CD4-positive, alpha-beta T cell treated with Interleukin-17A for 1 hour (primary cell): ENCODE measurements at regions not wholly inside any gene's neighbourhood (a gene's known extent, or its start where the extent isn't known, plus 50 kb on each side); places are given as distances from the start of the nearest gene placed in this dataset.
"Not testable (repeated sequence)": the region's sequence is repeated elsewhere in the genome, so short reads cannot be mapped to it uniquely, and the experiment has no call there.

Experiments
- DNase-seq: peaks from one replicate; pipeline ENCODE4 v3.0.0-alpha.2; 2020

DNA sequence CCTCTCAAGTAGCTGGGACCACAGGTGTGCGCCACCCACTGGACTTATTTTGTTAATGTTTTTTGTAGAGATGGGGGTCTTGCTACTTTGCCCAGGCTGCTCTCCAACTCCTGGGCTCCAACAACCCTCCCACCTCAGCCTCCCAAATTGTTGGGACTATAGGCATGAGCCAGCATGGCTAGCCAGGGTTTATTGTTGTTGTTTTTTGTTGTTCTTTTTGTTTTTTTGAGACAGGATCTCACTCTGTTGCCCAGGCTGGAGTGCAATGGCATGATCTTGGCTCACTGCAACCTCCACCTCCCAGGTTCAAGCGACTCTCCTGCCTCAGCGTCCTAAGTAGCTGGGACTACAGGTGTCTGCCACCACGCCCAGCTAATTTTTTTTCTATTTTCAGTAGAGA is 142.2 kb downstream of the CRLF3 start:
- not testable (repeated sequence) for DNase-seq

DNA sequence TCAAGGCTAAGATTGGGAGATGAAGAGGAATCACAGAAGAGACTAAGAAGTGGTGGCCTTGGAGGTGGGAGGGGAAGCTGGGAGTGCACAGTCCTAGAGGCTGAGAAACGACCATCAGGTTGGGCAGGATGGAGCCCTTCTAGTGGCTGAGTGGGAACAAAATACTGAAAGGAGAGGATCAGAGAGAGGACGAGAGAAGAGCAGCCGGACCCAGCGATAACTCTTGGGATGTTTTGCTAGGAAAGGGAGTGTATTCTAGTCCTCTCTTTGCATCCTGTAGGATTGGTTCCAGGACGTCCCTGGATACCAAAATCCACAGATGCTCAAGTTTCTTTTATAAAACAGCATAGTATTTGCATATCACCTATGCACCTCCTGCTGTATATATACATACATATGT is 143.8 kb downstream of the CRLF3 start:
- DNase-seq = not testable (repeated sequence)

DNA sequence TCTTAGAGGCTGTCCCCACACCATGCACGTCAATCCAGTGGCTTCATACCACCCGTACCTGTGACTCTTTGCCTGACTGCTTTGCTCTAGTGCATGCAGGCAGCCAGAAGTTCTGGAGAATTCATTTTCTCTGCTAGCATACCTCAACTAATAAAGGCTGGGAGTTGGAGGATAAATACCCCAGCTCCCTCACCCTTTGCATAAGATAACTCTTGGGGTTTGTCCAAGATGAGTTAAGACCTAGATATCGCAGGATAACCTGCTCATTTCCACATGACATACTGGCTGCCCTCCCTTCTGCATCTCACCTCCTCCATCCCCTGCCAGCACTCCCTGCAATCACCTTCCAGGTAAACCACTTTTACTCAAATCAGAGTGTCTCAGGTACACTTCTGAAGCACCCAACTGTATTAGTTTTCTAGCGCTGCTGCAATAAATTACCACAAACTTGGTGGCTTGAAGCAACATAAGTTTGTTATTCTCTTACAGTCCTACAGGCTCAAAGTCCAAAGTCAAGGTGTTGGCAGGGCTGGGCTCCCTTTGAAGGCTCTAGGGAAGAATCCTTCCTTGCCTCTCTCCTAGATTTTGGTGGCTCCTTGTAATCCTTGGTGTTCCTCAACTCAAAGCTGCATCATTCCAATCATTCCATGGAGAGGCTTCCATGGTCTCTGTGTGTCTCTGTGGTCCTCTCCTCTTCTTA is 146.8 kb downstream of the CRLF3 start:
- no peak for DNase-seq

DNA sequence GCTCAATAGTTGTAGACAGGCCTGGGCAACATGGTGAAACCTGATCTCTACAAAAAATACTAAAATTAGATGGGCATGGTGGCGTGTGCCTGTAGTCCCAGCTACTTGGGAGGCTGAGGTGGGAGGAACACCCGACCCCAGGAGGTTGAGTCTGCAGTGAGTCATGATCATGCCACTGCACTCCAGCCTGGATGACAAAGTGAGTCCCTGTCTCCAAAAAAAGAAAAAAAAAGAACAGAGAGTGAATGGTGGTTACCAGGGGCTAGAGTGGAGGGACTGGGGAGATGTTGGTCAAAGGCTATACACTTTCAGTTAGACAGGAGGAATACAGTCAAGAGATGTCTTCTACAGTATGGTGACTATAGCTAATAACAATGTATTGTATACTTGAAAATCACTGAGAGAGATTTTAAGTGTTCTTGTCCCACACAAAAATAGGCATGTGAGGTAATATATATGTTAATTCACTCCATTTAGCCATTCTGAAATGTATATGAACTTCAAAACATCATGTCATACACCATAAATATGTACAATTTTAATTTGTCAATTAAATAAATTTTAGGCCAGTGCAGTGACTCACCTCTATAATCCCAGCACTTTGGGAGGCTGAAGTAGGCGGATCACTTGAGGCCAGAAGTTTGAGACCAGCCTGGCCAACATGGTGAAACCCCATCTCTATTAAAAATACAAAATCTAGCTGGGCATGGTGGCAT is 148.6 kb downstream of the CRLF3 start:
- not testable (repeated sequence) for DNase-seq

DNA sequence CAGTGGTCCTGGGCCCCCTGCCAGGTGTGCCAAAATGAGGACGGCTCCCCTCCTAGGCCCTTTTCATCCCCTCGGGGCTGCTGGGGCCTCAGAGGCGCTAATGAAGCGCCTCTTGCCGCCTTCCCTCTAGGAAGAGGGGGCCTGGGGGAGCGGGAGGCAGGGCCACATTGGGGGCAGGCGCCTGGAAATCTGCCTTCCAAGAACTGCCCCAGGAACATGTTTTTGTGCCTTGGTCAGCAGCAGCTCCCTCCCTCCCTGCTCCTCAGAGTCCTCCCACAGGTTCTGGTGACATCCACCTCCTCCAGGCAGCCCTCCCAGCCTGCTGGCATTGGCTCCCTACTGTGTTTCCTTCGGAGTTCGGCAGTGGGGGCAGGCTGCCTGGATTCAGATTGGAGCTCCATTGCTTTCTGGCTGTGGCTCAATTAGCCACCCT is 155.3 kb downstream of the CRLF3 start:
- not testable (repeated sequence) for DNase-seq

DNA sequence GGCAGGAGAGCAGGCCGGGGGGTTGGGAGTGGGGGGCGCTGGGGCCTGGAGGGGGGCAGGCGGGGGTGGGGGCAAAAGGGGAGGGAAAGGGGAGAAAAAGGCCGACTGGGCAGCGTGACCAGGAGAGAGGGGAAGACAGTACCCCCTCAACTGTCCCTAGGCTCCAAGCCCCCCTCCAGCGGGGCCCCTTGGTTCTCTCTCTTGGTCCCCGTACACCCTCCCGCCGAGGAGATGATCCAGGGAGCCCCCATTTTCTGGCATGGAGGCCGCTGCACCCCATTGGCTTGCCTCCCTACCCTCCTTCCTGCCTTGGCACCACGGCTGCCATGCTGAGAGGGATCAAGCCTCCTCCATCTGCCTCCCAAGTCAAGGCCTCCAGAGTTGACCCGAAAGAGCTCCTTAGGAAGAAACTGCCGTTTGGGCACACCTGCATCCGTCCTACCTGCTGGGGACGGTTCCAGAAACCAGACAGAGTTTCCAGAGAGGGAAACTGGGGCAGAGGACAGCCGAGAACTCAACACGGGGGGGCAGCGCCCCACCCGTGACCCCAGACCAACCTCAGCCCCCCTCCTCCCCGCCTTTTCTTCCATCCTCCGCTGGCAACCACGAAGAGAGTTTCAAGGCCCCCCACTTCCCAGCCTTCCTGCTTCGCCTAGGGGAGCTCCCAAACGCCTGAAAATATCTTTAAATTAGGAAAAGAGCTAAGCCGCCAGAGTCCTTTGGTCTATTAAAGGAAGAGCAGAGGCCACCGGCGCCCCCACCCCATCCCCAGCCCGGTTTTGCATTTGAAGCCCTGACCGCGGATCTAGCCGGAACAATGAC is 155.9 kb downstream of the CRLF3 start:
- not testable (repeated sequence) for DNase-seq

DNA sequence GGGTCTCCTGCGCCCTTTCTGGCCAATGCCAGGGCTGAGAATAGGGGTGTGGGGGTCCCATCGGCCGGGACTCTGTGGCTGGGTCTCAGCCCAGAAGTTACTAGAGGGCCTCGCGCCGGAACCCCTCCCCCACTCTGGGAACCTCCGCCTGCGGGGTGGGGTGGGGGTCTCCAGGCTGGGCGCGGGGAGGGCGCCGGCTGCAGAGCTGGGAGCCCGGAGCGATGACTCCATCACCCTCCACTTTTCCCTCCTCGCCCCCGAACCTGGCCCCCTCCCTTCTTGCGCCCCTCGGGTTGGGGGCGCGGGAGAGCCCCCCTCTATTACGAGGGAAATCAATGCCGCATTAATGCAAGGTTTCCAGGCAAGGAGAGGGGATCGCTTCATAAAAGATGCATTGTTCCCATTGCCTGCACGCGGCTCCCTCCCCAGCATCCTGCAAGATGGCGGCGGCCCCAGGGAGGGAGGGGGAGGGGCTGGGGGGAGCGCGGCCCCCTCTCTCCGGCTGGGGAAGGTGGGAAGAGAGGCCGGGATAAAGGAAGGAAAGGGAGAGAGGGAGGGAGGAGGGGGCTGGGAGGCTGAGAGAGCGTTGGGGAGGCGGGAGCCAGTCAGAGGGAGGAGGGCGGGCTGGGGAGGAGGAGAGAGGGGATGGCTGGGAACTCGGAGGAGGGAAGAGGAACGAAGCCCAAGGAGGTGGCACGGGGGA is 156.7 kb downstream of the CRLF3 start:
- DNase-seq = peak; percentile 8

DNA sequence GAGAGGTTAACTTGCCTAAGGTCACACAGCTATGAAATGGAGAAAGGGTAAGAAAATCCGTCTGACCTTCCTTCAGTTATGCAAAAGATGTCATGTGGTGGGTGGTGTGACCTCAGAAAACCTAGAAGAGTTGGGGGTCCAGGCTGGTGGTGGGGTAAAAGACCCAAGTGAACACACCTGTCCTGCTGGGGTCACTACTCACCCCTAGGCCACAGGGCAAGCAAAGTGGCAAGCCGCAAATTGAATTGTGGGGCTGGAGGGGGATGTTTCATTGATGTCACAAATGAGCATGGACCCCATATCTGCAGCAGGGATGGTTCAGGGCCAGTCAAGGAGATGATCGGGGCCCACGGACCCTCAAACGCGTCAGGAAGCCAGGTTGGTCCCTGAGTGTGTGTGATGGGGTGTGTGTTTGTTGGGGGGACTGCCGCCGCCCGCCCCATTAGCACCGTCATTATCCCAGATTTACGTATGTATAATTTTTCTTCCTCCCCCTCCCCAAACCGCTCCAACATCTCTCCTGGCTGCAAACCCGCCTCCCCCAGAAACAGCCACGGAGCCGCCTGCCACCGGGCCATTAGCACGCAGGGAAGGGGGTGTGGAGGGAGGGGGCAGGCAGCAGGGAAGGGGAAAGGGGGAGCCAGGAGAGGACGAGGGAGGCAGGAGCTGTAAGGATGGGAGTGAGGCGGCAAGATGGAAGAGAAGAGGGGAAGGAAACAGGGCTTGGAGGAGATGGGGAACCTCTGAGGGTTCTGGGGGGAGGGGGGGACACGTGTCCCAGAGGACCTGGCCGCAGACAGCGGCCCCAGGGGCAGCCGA is 157.4 kb downstream of the CRLF3 start:
- DNase-seq = not testable (repeated sequence)

DNA sequence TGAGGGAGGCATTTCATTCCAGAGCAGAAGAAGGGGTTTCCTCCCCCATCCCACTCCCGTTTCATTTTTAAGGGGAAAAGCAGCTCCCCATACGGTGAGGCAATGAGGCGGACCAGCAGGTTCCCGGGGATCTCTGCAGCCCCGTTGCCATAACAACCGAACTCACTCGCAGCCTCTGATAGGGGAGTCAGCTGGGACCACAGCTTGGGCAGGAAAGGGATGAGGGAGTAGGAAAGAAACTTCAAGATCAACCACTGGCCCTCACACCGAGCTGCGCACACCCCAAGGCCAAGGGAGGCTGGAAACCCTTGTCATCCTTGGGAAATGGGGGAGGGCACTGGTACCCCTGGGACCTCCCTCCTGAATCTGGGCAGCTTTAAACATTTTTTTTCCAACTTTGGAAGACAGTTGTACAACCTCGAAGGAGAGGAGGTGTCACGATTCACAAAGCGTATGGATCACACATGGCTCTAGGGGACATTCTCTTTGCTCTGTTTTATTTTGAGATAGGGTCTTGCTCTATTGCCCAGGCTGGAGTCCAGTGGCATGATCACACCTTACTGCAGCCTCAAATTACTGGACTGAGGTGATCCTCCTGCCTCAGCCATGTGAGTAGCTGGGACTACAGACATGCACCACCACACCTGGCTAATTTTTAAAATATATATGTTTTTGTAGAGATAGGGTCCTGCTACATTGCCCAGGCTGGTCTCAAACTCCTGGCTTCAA is 160.6 kb downstream of the CRLF3 start:
- not testable (repeated sequence) for DNase-seq

DNA sequence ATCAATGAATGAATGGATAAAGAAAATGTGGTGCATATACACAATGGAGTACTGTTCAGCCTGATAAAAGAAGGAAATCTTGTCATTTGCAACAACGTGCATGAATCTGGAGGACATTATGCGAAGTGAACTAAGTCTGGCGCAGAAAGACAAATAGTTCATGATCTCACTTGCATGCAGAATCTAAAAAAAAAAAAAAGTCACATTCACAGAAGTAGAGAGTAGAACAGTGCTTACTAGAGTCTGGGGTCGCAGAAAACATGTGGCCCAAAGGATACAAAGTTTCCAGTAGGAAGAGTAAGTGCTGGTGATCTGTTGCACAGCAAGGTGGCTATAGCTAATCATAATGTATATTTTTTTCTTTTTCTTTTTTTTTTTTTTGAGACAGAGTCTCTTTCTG is 167.3 kb downstream of the CRLF3 start:
- not testable (repeated sequence) for DNase-seq

DNA sequence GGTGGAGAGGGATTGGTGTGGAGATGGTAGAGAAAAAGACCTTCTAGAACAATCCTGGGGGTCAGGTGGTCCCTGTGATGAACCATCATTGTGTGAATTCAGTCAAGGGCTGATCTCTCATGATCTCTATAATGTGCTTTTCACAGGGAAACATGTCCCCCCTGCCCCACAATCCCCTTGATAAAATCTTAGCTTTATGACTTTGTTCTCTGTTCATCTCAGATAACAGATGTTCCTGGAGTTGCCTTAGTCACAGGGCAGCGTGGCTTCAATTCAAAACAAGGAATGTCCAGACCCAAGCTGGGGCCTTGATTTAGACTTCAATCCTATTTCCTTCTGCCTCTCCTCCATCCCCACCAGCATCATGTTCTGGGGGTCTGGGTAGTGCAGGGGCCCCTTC is 171.5 kb downstream of the CRLF3 start:
- not testable (repeated sequence) for DNase-seq

DNA sequence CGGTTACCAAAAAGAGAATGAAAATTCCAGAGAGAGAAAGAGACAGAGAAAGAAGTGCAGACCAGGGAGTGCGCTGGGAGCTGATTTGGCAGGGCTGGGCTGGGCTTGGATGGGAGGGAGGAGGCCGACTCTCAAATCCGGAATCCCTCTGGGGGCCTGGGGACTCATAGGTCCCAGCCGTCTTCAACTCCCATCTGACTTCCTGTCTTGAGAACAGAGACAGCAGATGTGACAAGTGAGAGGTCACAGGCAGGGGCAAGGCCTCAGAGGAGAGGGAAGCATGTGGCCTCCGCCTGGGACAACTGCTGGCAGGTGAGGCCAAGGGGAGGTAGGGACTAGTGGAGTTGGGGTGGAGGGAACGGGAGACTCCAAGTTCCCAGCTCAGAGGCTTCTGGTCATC is 172.9 kb downstream of the GOSR1 start:
- not testable (repeated sequence) for DNase-seq

DNA sequence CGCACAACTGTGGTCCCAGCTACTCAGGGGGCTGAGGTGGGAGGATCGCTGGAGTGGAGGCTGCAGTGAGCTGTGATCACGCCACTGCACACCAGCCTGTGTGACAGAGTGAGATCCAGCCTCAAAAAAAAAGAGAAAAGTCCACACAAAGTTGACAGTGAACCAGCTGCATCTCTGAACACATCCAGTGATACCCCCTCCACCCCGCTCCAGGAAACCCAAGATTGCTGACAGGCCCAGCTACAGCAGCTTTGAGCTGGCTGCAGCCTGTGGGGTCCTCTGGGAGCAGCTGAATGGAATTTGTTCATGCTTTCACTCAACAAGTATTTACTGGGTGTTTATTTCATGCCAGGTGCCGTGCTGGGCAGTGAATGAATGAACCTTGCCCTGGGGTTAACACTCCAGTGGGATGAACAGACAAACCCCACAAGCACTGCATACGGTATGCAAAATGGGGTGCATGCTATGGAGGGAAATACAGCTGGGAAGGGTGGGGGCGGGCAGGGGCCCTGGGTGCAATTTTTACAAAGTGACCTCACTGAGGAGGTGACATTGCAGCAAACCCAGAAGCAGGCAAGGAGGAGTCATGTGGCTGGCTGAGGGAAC is 170.9 kb downstream of the GOSR1 start:
- not testable (repeated sequence) for DNase-seq

DNA sequence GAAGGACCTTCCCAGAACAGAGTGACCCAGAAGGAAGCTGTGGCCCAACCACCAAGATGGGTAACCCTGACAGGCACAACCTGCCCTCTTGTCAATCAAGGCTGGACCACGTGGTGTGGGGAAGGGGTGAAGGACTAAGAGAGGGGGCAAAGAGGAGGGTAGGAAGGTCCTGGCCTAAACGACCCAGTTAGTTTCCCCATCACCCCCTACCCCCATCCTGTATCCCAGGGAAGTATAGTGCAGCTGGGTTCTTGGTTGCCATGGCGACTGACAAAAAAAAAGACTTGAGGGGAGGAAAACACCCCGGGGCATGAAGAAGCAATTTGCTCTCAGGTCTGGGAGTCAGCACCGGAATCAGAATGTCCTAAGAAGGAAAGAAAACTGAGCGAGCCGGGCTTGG is 168.7 kb downstream of the GOSR1 start:
- not testable (repeated sequence) for DNase-seq

DNA sequence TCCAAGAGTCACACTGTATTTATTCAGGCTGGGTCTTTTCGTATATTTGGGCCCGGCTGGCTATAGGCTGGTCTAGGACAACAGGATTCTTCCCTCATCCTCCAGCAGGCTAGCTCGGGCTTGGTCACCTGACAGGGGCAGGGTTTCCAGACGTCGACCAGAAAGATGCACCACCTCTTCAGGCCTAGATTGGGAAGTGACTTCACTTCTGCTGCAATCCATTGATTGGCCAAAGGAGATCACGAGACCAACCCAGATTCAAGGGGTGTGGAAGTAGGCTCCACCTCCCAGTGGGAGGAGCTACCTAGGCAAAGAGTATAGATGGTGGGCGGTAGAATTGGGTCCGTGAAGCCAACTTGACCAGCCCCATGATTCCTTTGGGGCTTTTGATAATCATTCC is 167.5 kb downstream of the GOSR1 start:
- not testable (repeated sequence) for DNase-seq

DNA sequence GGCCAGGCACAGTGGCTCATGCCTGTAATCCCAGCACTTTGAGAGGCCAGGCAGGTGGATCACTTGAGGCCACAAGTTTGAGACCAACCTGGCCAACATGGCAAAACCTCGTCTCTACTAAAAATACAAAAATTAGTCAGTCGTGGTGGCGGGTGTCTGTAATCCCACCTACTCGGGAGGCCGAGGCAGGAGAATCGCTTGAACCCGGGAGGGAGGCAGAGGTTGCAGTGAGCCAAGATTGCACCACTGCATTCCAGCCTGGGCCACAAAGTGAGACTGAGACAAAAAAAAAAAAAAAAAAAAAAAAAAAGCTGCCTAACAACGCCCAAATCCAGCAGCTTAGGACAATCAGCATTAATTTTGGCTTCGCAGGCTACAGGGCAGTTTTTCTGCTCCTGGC is 167.1 kb downstream of the GOSR1 start:
- DNase-seq = not testable (repeated sequence)

DNA sequence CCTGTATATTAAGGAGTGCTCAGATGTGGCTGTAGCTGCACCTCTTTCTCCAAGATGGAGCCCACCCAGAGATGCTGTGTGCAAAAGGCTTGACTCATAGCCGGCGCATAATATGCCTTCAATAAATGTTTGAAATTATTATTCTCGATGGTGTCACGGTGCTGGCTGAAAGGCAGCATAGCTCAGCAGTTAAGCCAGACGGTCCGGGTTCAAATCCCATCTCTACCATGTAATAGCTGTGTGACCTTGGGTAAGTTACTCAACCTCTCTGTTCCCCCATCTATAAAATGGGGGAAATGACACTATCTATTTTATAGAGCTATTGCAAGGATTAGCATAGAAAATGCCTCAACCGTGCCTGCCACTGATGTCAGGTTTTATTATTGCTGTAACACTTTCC is 164.2 kb downstream of the GOSR1 start:
- DNase-seq = not testable (repeated sequence)

DNA sequence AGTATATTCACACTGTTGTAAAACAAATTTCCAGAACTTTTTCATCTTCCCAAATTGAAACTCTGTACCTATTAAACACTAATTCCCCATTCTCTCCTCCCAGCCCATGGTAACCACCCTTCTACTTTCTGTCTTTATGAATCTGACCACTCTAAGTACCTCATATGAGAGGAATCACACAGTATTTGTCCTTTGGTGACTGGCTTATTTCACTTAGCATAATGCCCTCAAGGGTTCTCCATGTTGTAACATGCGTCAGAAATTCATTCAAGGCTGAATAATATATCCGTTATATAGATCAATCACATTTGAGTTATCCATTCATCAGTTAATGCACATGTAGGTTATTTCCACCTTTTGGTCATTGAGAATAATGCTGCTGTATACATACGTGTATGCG is 162.2 kb downstream of the GOSR1 start:
- DNase-seq = not testable (repeated sequence)

DNA sequence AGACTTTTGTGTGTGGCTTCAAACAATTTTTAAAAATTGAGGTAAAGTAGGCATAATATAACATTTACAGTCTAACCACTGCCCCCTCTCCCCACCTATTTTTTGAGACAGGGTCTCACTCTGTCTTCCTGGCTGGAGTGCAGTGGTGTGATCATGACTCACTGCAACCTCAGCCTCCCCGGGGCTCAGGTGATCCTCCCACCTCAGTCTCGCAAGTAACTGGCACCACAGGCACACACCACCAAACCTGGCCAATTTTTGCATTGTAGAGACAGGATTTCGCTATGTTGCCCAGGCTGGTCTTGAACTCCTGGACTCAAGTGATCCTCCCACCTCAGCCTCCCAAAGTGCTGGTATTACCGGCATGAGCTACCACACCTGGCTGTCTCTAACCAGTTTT is 161.8 kb downstream of the GOSR1 start:
- not testable (repeated sequence) for DNase-seq

DNA sequence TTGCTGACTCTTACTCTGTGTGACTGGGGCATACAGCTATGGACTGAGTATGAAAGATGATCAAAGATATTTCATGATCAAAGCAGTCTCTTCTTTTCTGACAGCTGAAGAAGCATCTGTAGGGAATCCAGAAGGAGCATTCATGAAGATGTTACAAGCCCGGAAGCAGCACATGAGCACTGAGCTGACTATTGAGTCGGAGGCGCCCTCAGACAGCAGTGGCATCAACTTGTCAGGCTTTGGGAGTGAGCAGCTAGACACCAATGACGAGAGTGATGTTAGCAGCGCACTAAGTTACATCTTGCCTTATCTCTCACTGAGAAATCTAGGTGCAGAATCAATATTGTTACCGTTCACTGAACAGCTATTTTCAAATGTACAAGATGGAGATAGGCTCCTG is 154.4 kb downstream of the GOSR1 start:
- DNase-seq = not testable (repeated sequence)

DNA sequence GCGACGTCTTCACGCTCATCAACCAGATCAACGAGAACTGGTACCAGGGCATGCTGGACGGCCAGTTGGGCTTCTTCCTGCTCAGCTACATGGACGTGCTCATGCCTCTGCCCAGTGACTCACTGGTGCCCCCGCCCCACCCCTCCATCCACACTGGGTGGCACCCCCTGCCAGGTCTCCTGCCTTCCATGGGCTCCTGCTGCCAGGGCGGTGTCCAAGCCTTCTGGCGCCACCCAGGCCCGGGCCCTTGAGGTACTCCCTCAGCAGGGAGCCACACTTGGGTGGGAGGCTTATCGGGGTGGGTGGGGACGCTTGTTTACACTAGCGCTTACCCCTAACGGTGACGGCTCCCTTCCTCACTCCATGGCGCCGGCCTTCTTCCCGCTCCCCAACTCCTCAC is 148.2 kb downstream of the GOSR1 start:
- DNase-seq = not testable (repeated sequence)
